ENCODE measurements at regions not wholly inside any gene's neighbourhood (a gene's known extent, or its start where the extent isn't known, plus 50 kb on each side); places are given as distances from the start of the nearest gene placed in this dataset.

GRCh38 chr14:97705107-97705506, 907.9 kb downstream of the VRK1 start:
- TF ChIP-seq CTCF (IDR thresholded peaks at IDR 0.05) (no peak), ZFX (IDR thresholded peaks at IDR 0.05; ENCODE audit: borderline replicate concordance) (no peak)
